Endothelial cell of umbilical vein (primary cell): ENCODE measurements at regions not wholly inside any gene's neighbourhood (a gene's known extent, or its start where the extent isn't known, plus 50 kb on each side); places are given as distances from the start of the nearest gene placed in this dataset.

Experiments used
- CTCF ChIP-seq, 2 donors: IDR thresholded peaks; 1 replicate in 1 of 2; 2 replicates in 1 of 2; pipeline ENCODE4 v1.5.1; 2011; ENCODE audit warnings: low read length in 2 of 2, mild to moderate bottlenecking in 2 of 2, moderate library complexity in 2 of 2, control low read depth in 1 of 2, inconsistent platforms in 1 of 2, low read depth in 1 of 2; ENCODE audit not compliant: insufficient read depth in 1 of 2; ENCODE audit errors: extremely low read depth in 1 of 2
- EZH2 ChIP-seq: IDR thresholded peaks from 2 replicates; pipeline ENCODE4 v1.6.1; 2012; ENCODE audit warnings: borderline replicate concordance, low read depth, mild to moderate bottlenecking, moderate library complexity, low read length, inconsistent platforms; ENCODE audit not compliant: severe bottlenecking
- FOS ChIP-seq: IDR thresholded peaks from 2 replicates; pipeline ENCODE4 v1.6.1; 2011; ENCODE audit warnings: mild to moderate bottlenecking, low read length, moderate library complexity, borderline replicate concordance; ENCODE audit not compliant: insufficient read depth
- GATA2 ChIP-seq: IDR thresholded peaks from 2 replicates; pipeline ENCODE4 v1.7.0; 2011; ENCODE audit warnings: low read depth, mild to moderate bottlenecking, moderate library complexity, mixed read lengths, low read length; ENCODE audit not compliant: insufficient read length, insufficient read depth
- MYC ChIP-seq: IDR thresholded peaks from one replicate; pipeline ENCODE4 v1.6.1; 2011; ENCODE audit warnings: mild to moderate bottlenecking, low read depth, low read length
- POLR2A ChIP-seq: IDR thresholded peaks from 2 replicates; pipeline ENCODE4 v1.6.1; 2012; ENCODE audit warnings: low read depth, mild to moderate bottlenecking, control low read depth, low read length
- POLR2AphosphoS5 ChIP-seq: IDR thresholded peaks from 2 replicates; pipeline ENCODE4 v1.6.1; 2012; ENCODE audit warnings: low read depth, mild to moderate bottlenecking, control low read depth, low read length, moderate library complexity; ENCODE audit not compliant: insufficient read depth
- TF ChIP-seq, protein P1 (sequence below): IDR thresholded peaks from 2 replicates; pipeline ENCODE4 v1.6.1; 2011; ENCODE audit not compliant: insufficient read depth, insufficient read length

DNA sequence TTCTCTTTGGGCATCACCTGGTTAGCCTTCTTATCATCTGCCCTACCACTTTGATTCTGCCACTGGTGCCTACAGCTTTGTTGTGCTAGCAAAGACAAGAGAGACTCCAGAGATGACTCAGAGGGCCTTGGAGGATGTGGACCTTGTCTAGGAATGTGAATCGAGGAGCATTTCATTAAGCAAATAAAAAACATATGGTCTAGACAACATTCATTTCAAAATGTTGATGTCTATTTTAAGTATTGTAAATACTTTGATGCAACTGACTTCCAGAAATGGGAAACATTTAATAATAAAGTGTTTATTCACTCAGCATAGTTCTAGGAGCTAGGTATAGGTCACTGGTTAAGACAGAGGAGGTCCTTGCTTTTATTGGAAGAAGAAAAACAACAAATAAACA lies 195.5 kb downstream of the CDCA7 start:
- TF ChIP-seq CTCF (IDR thresholded peaks at IDR 0.05; ENCODE audit: extremely low read depth in 1 of 2, insufficient read depth in 1 of 2, low read depth in 1 of 2, low read length in 2 of 2): no peak
- no peak for TF ChIP-seq POLR2A
- TF ChIP-seq, protein P1, sequence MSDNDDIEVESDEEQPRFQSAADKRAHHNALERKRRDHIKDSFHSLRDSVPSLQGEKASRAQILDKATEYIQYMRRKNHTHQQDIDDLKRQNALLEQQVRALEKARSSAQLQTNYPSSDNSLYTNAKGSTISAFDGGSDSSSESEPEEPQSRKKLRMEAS: no peak
- TF ChIP-seq EZH2: no peak
- TF ChIP-seq FOS: no peak
- TF ChIP-seq MYC: no peak
- TF ChIP-seq GATA2: no peak
- no peak for TF ChIP-seq POLR2AphosphoS5
